ENCODE measurements at regions not wholly inside any gene's neighbourhood (a gene's known extent, or its start where the extent isn't known, plus 50 kb on each side); places are given as distances from the start of the nearest gene placed in this dataset.

DNA sequence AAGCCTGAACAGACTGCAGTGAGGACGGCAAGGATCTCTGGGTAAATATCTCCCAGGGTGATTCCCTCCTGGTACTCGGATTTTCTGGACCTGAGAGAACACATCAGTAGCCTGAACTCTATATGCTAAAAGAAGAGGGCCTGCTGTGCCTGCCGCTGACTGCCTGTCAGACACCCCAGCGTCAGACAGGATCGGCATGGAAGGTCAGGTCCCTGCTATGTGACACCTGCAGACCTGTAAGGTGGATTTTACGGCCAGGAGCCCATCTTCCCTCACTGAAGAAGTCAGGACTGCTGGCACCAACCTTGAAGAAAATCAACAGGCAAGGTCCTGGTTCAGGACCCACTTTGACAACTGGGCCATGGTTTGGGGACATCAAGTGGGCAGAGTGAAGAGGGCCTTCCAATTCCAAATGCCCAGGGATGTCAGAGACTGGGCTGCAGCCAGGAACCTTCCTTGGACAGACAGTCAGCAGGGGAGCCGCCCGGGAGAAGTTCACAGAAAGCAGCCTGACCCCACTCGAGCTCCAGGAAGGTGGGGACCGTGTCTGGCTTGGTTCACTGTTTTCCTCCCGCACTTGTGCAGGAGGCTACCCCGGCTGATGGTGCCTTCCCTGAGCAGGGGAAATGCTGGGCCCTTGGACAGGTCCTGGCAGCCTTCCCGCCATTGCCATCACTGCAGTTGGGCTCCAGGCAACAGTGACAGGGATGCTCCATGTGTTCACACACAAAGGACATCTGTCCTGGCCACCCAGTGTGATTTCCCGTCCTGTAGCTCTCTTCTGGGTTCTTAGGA is 91.8 kb upstream of the LANCL2 start:
- TF ChIP-seq CTCF (IDR thresholded peaks at IDR 0.05) (no peak), POLR2A (IDR thresholded peaks at IDR 0.05) (no peak)
